SK-N-SH (cell line): ENCODE measurements at regions not wholly inside any gene's neighbourhood (a gene's known extent, or its start where the extent isn't known, plus 50 kb on each side); places are given as distances from the start of the nearest gene placed in this dataset.

Experiments
- EP300 ChIP-seq, 2 experiments: IDR thresholded peaks; 2 replicates each; pipeline versions ENCODE4 v1.4.0 to v1.6.1; 2012; ENCODE audit warnings: borderline replicate concordance in 1 of 2, low read depth in 1 of 2, low read length in 1 of 2
- EZH2phosphoT487 ChIP-seq: fragments of 200-600 bp; sonication (generic); IDR thresholded peaks from 2 replicates; pipeline ENCODE4 v1.6.1; 2017; ENCODE audit warnings: low read depth, mixed run types, mild to moderate bottlenecking, antibody characterized with exemption, moderate library complexity, borderline replicate concordance
- FOXJ3 ChIP-seq: sonication (generic); formaldehyde crosslinking; IDR thresholded peaks from 2 replicates; pipeline ENCODE4 v1.5.1; 2020; ENCODE audit warnings: mild to moderate bottlenecking, missing genetic modification reagents
- GABPA ChIP-seq: IDR thresholded peaks from 2 replicates; pipeline ENCODE4 v1.4.0; 2012; ENCODE audit warnings: low read depth, mild to moderate bottlenecking
- GATA2 ChIP-seq: sonication (generic); formaldehyde crosslinking; IDR thresholded peaks from 2 replicates; pipeline ENCODE4 v1.5.0; 2020; ENCODE audit warnings: mild to moderate bottlenecking, missing genetic modification reagents
- MXI1 ChIP-seq: IDR thresholded peaks from 2 replicates; pipeline ENCODE4 v1.6.1; 2012; ENCODE audit warnings: mild to moderate bottlenecking, low read depth, low read length, improper control_type of control experiment
- POLR2AphosphoS5 ChIP-seq: IDR thresholded peaks from 2 replicates; pipeline ENCODE4 v1.6.1; 2012; ENCODE audit warnings: low read depth, low read length
- RAD21 ChIP-seq: IDR thresholded peaks from 2 replicates; pipeline ENCODE4 v1.6.1; 2012; ENCODE audit warnings: mild to moderate bottlenecking, low read length
- YY1 ChIP-seq: IDR thresholded peaks from 2 replicates; pipeline ENCODE4 v1.4.0; 2012; ENCODE audit warnings: low read depth, mild to moderate bottlenecking
- TF ChIP-seq, protein P1 (sequence below): fragments of 150-350 bp; IDR thresholded peaks from 2 replicates; pipeline ENCODE4 v1.6.1; 2017; ENCODE audit warnings: antibody characterized with exemption, low read length, low read depth, borderline replicate concordance
- TF ChIP-seq, protein P2 (sequence below): fragments of 200-600 bp; sonication (generic); IDR thresholded peaks from 2 replicates; pipeline ENCODE4 v1.6.1; 2017; ENCODE audit warnings: antibody characterized with exemption, mild to moderate bottlenecking, moderate library complexity
- TF ChIP-seq, protein P3 (sequence below): IDR thresholded peaks from 2 replicates; pipeline ENCODE4 v1.4.0; 2012; ENCODE audit warnings: low read depth
- TF ChIP-seq, protein P4 (sequence below): IDR thresholded peaks from 2 replicates; pipeline ENCODE4 v1.4.0; 2012; ENCODE audit warnings: low read depth, borderline replicate concordance
- TF ChIP-seq, protein P5 (sequence below): IDR thresholded peaks from 2 replicates; pipeline ENCODE4 v1.6.1; 2012; ENCODE audit warnings: mild to moderate bottlenecking, low read depth, low read length, moderate library complexity

DNA sequence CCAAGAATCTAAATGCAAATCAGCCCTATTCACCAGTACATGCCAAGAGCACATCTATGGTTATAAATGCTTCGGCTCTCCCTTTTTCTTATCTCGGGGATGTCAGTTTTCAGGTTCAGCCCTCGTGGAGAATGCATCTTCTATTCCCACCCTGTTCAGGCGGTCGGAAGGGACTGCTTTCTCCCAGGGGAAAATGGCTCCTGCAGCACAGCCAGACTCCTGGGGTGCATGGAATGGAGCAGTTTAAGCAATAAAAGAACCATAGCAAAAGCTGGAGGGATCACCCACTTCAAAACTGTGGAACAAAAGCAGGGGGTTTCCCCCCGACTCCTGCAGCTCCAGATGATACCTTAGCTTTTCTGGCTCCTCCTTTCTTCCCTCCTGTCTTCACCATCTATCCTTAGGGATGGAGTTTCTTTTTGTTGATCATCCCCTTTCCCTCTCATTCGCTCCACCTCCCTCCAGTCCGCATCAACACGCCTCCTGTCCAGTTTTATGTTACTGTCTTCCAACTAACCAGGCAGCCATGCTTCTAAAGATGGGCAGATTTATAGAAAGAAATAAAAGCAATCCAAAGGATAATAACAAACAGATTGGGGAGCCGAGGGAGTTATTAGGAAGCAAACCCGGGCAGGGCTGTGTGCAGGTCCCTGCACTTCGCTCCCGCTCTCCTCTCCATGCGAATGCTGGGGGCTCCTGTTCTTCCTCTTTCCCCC lies 356.2 kb upstream of the SMIM21 start:
- TF ChIP-seq, protein P1, sequence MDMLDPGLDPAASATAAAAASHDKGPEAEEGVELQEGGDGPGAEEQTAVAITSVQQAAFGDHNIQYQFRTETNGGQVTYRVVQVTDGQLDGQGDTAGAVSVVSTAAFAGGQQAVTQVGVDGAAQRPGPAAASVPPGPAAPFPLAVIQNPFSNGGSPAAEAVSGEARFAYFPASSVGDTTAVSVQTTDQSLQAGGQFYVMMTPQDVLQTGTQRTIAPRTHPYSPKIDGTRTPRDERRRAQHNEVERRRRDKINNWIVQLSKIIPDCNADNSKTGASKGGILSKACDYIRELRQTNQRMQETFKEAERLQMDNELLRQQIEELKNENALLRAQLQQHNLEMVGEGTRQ = no peak
- TF ChIP-seq, protein P2, sequence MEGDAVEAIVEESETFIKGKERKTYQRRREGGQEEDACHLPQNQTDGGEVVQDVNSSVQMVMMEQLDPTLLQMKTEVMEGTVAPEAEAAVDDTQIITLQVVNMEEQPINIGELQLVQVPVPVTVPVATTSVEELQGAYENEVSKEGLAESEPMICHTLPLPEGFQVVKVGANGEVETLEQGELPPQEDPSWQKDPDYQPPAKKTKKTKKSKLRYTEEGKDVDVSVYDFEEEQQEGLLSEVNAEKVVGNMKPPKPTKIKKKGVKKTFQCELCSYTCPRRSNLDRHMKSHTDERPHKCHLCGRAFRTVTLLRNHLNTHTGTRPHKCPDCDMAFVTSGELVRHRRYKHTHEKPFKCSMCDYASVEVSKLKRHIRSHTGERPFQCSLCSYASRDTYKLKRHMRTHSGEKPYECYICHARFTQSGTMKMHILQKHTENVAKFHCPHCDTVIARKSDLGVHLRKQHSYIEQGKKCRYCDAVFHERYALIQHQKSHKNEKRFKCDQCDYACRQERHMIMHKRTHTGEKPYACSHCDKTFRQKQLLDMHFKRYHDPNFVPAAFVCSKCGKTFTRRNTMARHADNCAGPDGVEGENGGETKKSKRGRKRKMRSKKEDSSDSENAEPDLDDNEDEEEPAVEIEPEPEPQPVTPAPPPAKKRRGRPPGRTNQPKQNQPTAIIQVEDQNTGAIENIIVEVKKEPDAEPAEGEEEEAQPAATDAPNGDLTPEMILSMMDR = no peak
- TF ChIP-seq, protein P3, sequence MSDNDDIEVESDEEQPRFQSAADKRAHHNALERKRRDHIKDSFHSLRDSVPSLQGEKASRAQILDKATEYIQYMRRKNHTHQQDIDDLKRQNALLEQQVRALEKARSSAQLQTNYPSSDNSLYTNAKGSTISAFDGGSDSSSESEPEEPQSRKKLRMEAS = no peak
- TF ChIP-seq EP300 (IDR thresholded peaks at IDR 0.05; ENCODE audit: borderline replicate concordance in 1 of 2, low read depth in 1 of 2, low read length in 1 of 2) = no peak
- no peak for TF ChIP-seq GATA2 (CRISPR knock-in tag)
- TF ChIP-seq POLR2AphosphoS5 = no peak
- TF ChIP-seq, protein P4, sequence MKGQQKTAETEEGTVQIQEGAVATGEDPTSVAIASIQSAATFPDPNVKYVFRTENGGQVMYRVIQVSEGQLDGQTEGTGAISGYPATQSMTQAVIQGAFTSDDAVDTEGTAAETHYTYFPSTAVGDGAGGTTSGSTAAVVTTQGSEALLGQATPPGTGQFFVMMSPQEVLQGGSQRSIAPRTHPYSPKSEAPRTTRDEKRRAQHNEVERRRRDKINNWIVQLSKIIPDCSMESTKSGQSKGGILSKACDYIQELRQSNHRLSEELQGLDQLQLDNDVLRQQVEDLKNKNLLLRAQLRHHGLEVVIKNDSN = no peak
- no peak for TF ChIP-seq EZH2phosphoT487
- no peak for TF ChIP-seq YY1
- TF ChIP-seq FOXJ3 = no peak
- TF ChIP-seq, protein P5, sequence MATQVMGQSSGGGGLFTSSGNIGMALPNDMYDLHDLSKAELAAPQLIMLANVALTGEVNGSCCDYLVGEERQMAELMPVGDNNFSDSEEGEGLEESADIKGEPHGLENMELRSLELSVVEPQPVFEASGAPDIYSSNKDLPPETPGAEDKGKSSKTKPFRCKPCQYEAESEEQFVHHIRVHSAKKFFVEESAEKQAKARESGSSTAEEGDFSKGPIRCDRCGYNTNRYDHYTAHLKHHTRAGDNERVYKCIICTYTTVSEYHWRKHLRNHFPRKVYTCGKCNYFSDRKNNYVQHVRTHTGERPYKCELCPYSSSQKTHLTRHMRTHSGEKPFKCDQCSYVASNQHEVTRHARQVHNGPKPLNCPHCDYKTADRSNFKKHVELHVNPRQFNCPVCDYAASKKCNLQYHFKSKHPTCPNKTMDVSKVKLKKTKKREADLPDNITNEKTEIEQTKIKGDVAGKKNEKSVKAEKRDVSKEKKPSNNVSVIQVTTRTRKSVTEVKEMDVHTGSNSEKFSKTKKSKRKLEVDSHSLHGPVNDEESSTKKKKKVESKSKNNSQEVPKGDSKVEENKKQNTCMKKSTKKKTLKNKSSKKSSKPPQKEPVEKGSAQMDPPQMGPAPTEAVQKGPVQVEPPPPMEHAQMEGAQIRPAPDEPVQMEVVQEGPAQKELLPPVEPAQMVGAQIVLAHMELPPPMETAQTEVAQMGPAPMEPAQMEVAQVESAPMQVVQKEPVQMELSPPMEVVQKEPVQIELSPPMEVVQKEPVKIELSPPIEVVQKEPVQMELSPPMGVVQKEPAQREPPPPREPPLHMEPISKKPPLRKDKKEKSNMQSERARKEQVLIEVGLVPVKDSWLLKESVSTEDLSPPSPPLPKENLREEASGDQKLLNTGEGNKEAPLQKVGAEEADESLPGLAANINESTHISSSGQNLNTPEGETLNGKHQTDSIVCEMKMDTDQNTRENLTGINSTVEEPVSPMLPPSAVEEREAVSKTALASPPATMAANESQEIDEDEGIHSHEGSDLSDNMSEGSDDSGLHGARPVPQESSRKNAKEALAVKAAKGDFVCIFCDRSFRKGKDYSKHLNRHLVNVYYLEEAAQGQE = no peak
- no peak for TF ChIP-seq RAD21
- no peak for TF ChIP-seq GABPA
- TF ChIP-seq MXI1 = no peak
